Mucosa of descending colon (tissue), 3 donors: ENCODE measurements at regions not wholly inside any gene's neighbourhood (a gene's known extent, or its start where the extent isn't known, plus 50 kb on each side); places are given as distances from the start of the nearest gene placed in this dataset.
"Not testable (repeated sequence)": the region's sequence is repeated elsewhere in the genome, so short reads cannot be mapped to it uniquely, and the experiment has no call there.

Experiments used
- ATAC-seq: fragments of 200-7000 bp; cut with Tn5 transposase; one replicate; pipeline ENCODE4 v1.9.1; 2020; ENCODE audit warnings: mild to moderate bottlenecking, moderate library complexity
- DNase-seq, 3 donors: peaks; one replicate each; pipeline ENCODE4 v3.0.0-alpha.2; 2020
- H3K36me3 ChIP-seq: fragments of 200-600 bp; one replicate; pipeline ENCODE4 v1.8.0; 2021; ENCODE audit warnings: low read depth, mild to moderate bottlenecking
- H3K4me1 ChIP-seq: fragments of 200-600 bp; one replicate; pipeline ENCODE4 v1.8.0; 2021; ENCODE audit warnings: low read depth, mild to moderate bottlenecking
- H3K4me3 ChIP-seq: fragments of 200-600 bp; one replicate; pipeline ENCODE4 v1.8.0; 2021; ENCODE audit warnings: mild to moderate bottlenecking
- H3K9me3 ChIP-seq: fragments of 200-600 bp; one replicate; pipeline ENCODE4 v1.8.0; 2021; ENCODE audit warnings: mild to moderate bottlenecking
- intact Hi-C, 2 donors: fragments of 100-400 bp; cut with DNase I in 1 of 2; cut with micrococcal nuclease in 1 of 2; formaldehyde crosslinking; loops; one replicate each; pipeline versions ENCODE4 v1.11.0 to v1.11.1; 2022; cut with DNase I, micrococcal nuclease
- TF ChIP-seq, protein P1 (sequence below): fragments of 200-600 bp; IDR thresholded peaks from one replicate; pipeline ENCODE4 v1.8.0; 2022; ENCODE audit warnings: antibody characterized with exemption, mild to moderate bottlenecking
- donor health status: DM: no; HTN: no; CAD: no; lungs with moderate emphysema.
- donor health status: DM: no; HTN: no; CAD: no.
- donor health status: DM: no; HTN: yes; CAD: no.

DNA sequence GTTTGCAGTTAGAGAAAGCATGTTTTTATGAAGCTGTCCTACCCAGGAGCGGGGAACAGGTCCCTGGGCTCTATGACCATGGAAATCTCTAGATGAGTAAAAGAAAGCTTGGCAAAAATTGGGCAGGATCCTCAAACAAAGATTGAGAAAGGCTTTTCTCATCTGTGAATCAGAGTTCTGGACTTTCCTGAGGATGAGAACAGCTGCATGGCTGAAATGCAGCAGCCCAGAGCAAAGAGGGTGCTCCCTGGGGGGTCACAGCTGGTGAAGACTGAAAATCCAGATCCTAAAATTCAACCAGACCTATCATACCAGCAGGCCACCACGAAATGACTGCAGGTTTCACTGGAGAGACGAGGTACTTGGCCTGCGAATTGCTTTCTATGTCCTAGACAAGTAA is 65.7 kb upstream of the APP start:
- H3K36me3 ChIP-seq: no peaks in the 10 kb centered on the region
- DNase-seq (no peak), ATAC-seq (no peak)
- no peak overlapping the region for H3K4me3 ChIP-seq
- TF ChIP-seq, protein P1, sequence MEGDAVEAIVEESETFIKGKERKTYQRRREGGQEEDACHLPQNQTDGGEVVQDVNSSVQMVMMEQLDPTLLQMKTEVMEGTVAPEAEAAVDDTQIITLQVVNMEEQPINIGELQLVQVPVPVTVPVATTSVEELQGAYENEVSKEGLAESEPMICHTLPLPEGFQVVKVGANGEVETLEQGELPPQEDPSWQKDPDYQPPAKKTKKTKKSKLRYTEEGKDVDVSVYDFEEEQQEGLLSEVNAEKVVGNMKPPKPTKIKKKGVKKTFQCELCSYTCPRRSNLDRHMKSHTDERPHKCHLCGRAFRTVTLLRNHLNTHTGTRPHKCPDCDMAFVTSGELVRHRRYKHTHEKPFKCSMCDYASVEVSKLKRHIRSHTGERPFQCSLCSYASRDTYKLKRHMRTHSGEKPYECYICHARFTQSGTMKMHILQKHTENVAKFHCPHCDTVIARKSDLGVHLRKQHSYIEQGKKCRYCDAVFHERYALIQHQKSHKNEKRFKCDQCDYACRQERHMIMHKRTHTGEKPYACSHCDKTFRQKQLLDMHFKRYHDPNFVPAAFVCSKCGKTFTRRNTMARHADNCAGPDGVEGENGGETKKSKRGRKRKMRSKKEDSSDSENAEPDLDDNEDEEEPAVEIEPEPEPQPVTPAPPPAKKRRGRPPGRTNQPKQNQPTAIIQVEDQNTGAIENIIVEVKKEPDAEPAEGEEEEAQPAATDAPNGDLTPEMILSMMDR: no peak
- no peaks in the 10 kb centered on the region for H3K4me1 ChIP-seq
- intact Hi-C loops: no loop called here
- H3K9me3 ChIP-seq: no peaks in the 10 kb centered on the region

GRCh38 chr21:26233297-26233696 is 62.7 kb upstream of the APP start:
- H3K4me1 ChIP-seq, H3K4me3 ChIP-seq, DNase-seq, H3K9me3 ChIP-seq, intact Hi-C loops, ATAC-seq, H3K36me3 ChIP-seq: not testable (repeated sequence)

DNA sequence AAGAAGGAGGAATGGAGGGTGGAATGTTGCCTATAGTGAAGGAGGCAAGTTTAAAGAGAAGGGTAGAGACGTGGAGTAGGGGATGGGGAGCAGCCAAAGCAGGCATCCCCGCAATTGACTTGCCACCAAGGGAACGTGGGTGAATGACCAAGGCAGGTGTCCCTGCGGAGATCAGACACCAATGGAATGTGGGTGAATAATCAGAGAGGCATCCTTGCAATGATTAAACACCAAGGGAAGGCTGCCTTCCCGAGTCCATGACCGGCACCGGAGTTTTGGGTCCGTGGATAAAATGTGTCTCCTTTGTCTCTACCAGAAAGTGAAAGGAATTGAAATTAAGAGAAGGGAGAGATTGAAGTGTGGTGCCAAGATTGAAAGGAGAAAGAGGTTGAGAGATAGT is 61.9 kb upstream of the APP start:
- H3K9me3 ChIP-seq, H3K36me3 ChIP-seq, H3K4me1 ChIP-seq, intact Hi-C loops, ATAC-seq, DNase-seq, H3K4me3 ChIP-seq: not testable (repeated sequence)

DNA sequence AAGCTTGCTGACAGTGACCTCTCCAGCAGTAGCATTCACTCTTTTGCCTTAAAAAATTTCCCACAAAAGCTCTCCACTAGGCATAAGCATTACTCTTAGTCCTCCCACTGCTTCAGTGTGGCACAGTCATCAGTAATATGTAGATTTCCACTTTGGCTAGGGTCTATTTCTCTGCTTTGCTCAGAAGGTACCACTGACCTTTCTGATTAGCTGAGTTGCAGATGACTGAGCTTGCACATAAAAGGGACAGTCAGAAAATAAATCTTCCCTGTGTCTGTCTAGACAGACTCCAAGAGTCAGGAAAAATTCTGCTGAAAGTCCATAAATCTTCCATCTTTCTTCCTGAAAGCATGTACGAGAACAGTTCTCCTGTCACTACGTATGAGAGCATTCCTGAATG is 56.6 kb upstream of the APP start:
- ATAC-seq (no peak), DNase-seq (no peak)
- intact Hi-C loops: no loop called here
- no peaks in the 10 kb centered on the region for H3K36me3 ChIP-seq
- H3K9me3 ChIP-seq: no peaks in the 10 kb centered on the region
- no peaks in the 10 kb centered on the region for H3K4me1 ChIP-seq
- no peak overlapping the region for H3K4me3 ChIP-seq
- TF ChIP-seq, protein P1: no peak

GRCh38 chr21:26226724-26227123 is 56.2 kb upstream of the APP start:
- Histone ChIP-seq H3K36me3 (no peaks in the 10 kb centered on the region), H3K4me3 (no peak overlapping the region), H3K4me1 (no peaks in the 10 kb centered on the region), H3K9me3 (no peaks in the 10 kb centered on the region)
- intact Hi-C loops: no loop called here
- TF ChIP-seq, protein P1: no peak
- ATAC-seq (no peak), DNase-seq (no peak)

DNA sequence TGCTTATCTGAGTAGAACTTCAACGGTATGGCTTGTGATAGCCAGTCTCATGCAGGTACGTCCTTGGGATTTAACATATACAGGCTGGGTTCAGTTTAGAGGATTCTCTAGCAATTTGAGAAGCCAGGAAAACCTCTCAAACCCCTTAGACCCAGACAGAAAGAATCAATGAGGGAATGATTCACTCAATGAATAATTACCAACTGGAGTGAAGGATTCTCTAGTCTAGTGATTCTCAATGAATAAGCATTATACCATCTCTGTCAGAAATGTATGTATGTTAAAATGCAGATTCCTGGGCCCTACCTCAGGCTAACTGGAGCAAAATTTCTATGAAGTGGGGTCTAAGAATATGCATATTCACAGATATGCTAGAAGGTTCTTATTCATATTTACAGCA is 54.5 kb upstream of the APP start:
- intact Hi-C loops: no loop called here
- Histone ChIP-seq H3K9me3 (no peaks in the 10 kb centered on the region), H3K4me3 (no peak overlapping the region), H3K4me1 (no peaks in the 10 kb centered on the region), H3K36me3 (no peaks in the 10 kb centered on the region)
- DNase-seq (no peak), ATAC-seq (no peak)
- TF ChIP-seq, protein P1: no peak

DNA sequence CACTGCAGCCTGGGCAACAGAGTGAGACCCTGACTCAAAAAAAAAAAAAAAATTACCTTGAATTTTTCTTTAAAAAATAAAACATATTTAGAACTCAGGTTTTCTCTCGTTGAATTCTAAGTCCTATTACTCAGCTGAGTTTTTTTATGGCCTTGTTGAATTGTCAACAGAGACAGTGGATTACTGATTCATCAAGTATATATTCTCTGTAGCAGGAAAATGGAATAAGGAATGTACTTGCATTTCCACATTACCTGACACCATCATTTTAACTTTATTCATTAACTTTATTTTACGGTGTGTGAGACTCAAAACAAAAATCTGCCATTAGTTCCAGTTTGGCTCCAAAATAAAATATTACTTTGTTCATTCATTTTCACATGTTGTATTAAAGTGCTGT is 53.8 kb upstream of the APP start:
- no peaks in the 10 kb centered on the region for H3K36me3 ChIP-seq
- no peaks in the 10 kb centered on the region for H3K9me3 ChIP-seq
- intact Hi-C loops: no loop called here
- TF ChIP-seq, protein P1: no peak
- ATAC-seq (no peak), DNase-seq (no peak)
- H3K4me1 ChIP-seq: no peaks in the 10 kb centered on the region
- no peak overlapping the region for H3K4me3 ChIP-seq
